ENCODE measurements at regions not wholly inside any gene's neighbourhood (a gene's known extent, or its start where the extent isn't known, plus 50 kb on each side); places are given as distances from the start of the nearest gene placed in this dataset.

- TF ChIP-seq POLR2A (IDR thresholded peaks at IDR 0.05; ENCODE audit: low read length) (no peak), GATA1 (IDR thresholded peaks at IDR 0.05; ENCODE audit: low read depth, low read length) (no peak)
These were observed 378.3 kb upstream of the RGMA start for GRCh38 chr15:93467337-93467736.

Data from erythroblast (primary cell).